Neuronal stem cell (in vitro differentiated cells): ENCODE measurements at regions not wholly inside any gene's neighbourhood (a gene's known extent, or its start where the extent isn't known, plus 50 kb on each side); places are given as distances from the start of the nearest gene placed in this dataset.
"Not testable (repeated sequence)": the region's sequence is repeated elsewhere in the genome, so short reads cannot be mapped to it uniquely, and the experiment has no call there.

Experiments used
- DNase-seq: peaks from one replicate; pipeline ENCODE4 v3.0.0-alpha.2; 2013; ENCODE audit warnings: low spot score
- H2AFZ ChIP-seq: one replicate; pipeline ENCODE4 v1.6.1; 2013; ENCODE audit warnings: mild to moderate bottlenecking, low read length, inconsistent platforms
- H2AK5ac ChIP-seq: 2 replicates; pipeline ENCODE4 v1.6.1; 2013; ENCODE audit warnings: low read depth, mild to moderate bottlenecking, inconsistent platforms, low read length, moderate library complexity, mixed read lengths
- H2BK120ac ChIP-seq: 2 replicates; pipeline ENCODE4 v1.6.1; 2013; ENCODE audit warnings: low read depth, mild to moderate bottlenecking, inconsistent platforms, low read length, moderate library complexity, mixed read lengths
- H2BK12ac ChIP-seq: one replicate; pipeline ENCODE4 v1.6.1; 2013; ENCODE audit warnings: low read length, inconsistent platforms
- H2BK15ac ChIP-seq: 2 replicates; pipeline ENCODE4 v1.6.1; 2013; ENCODE audit warnings: mild to moderate bottlenecking, low read length, inconsistent platforms, mixed read lengths
- H2BK5ac ChIP-seq: one replicate; pipeline ENCODE4 v1.6.1; 2013; ENCODE audit warnings: inconsistent platforms, mild to moderate bottlenecking, low read length, moderate library complexity
- H3K14ac ChIP-seq: one replicate; pipeline ENCODE4 v1.6.1; 2013; ENCODE audit warnings: low read length, inconsistent platforms
- H3K18ac ChIP-seq: 2 replicates; pipeline ENCODE4 v1.6.1; 2013; ENCODE audit warnings: low read length, inconsistent platforms
- H3K23ac ChIP-seq: 2 replicates; pipeline ENCODE4 v1.6.1; 2013; ENCODE audit warnings: low read depth, mild to moderate bottlenecking, mixed read lengths, low read length, inconsistent platforms; ENCODE audit not compliant: poor library complexity
- H3K27ac ChIP-seq: replicated peaks from 3 replicates; pipeline ENCODE4 v1.5.1; 2013; ENCODE audit warnings: low read length, inconsistent platforms
- H3K27me3 ChIP-seq, 3 experiments: 2 replicates each; pipeline ENCODE4 v1.6.1; 2013; ENCODE audit warnings: low read length in 3 of 3, mild to moderate bottlenecking in 2 of 3, inconsistent platforms in 1 of 3, low read depth in 1 of 3, mixed read lengths in 1 of 3, moderate library complexity in 1 of 3; ENCODE audit not compliant: control insufficient read depth in 3 of 3, insufficient read depth in 3 of 3
- H3K36me3 ChIP-seq, 2 donors: replicated peaks in 1 of 2; 2 replicates each; pipeline ENCODE4 v1.6.1; 2013; ENCODE audit warnings: low read length in 2 of 2; ENCODE audit not compliant: control insufficient read depth in 2 of 2, insufficient read depth in 2 of 2
- H3K4ac ChIP-seq: 2 replicates; pipeline ENCODE4 v1.6.1; 2013; ENCODE audit warnings: inconsistent platforms, mild to moderate bottlenecking, low read length, moderate library complexity
- H3K4me1 ChIP-seq, 2 donors: 1 replicate in 1 of 2; 2 replicates in 1 of 2; pipeline ENCODE4 v1.6.1; 2013; ENCODE audit warnings: low read length in 2 of 2, low read depth in 1 of 2; ENCODE audit not compliant: control insufficient read depth in 2 of 2, insufficient read depth in 1 of 2
- H3K4me2 ChIP-seq: one replicate; pipeline ENCODE4 v1.6.1; 2013; ENCODE audit warnings: mild to moderate bottlenecking, low read length, inconsistent platforms; ENCODE audit not compliant: insufficient read depth, poor library complexity, severe bottlenecking
- H3K4me3 ChIP-seq, 2 donors: 2 replicates each; pipeline ENCODE4 v1.5.1; 2013; ENCODE audit warnings: low read length in 2 of 2, mild to moderate bottlenecking in 2 of 2, inconsistent platforms in 1 of 2, moderate library complexity in 1 of 2
- H3K79me1 ChIP-seq: one replicate; pipeline ENCODE4 v1.6.1; 2013; ENCODE audit warnings: low read depth, mild to moderate bottlenecking, inconsistent platforms, low read length, moderate library complexity
- H3K9ac ChIP-seq: one replicate; pipeline ENCODE4 v1.6.1; 2013; ENCODE audit warnings: mild to moderate bottlenecking, low read depth, low read length, inconsistent platforms; ENCODE audit not compliant: poor library complexity
- H3K9me3 ChIP-seq, 2 donors: replicated peaks in 1 of 2; 2 replicates each; pipeline versions ENCODE3 to v1.6.1; 2013; ENCODE audit warnings: low read length in 2 of 2, mild to moderate bottlenecking in 2 of 2, inconsistent platforms in 1 of 2, low read depth in 1 of 2, mixed read lengths in 1 of 2, moderate library complexity in 1 of 2; ENCODE audit not compliant: control insufficient read depth in 2 of 2, insufficient read depth in 1 of 2
- H4K8ac ChIP-seq: one replicate; pipeline ENCODE4 v1.6.1; 2013; ENCODE audit warnings: low read depth, mild to moderate bottlenecking, inconsistent platforms, low read length, moderate library complexity
- H4K91ac ChIP-seq: one replicate; pipeline ENCODE4 v1.6.1; 2013; ENCODE audit warnings: low read length, low read depth, mild to moderate bottlenecking, inconsistent platforms; ENCODE audit not compliant: poor library complexity
- WGBS, 2 donors: extraction: QIAGEN DNeasy Blood & Tissue Kit; methylation state at CpG; one replicate each; pipeline ENCODE4 v1.1.7; 2013; ENCODE audit warnings: missing lambda C conversion rate in 2 of 2, mixed read lengths in 1 of 2; ENCODE audit not compliant: insufficient read length in 2 of 2, insufficient replicate concordance in 1 of 2; ENCODE audit errors: extremely low coverage in 2 of 2; 5-methylcytosine and 5-hydroxymethylcytosine counted together

- no peaks in the 10 kb centered on the region for H3K9me3 ChIP-seq
- H3K4me3 ChIP-seq: no peak overlapping the region
- H4K8ac ChIP-seq: no peak overlapping the region
- H3K9ac ChIP-seq: no peak overlapping the region
- H3K14ac ChIP-seq: no peak overlapping the region
- no peak overlapping the region for H2AFZ ChIP-seq
- DNase-seq: no peak
- H3K27me3 ChIP-seq: peaks cover 0 to 41% (median 0%) of the 10 kb centered on the region in 3 experiments
- H3K36me3 ChIP-seq: no peaks in the 10 kb centered on the region
- no peak overlapping the region for H2BK15ac ChIP-seq
- H3K4ac ChIP-seq: no peak overlapping the region
- no peaks in the 10 kb centered on the region for H3K79me1 ChIP-seq
- H2BK120ac ChIP-seq: no peak overlapping the region
- H3K18ac ChIP-seq: no peak overlapping the region
- H3K23ac ChIP-seq: no peak overlapping the region
- H2BK5ac ChIP-seq: no peak overlapping the region
- WGBS, 2 donors: no CpG with 5 or more reads among the region's 4 CpGs
- H3K27ac ChIP-seq: no peak overlapping the region
- peaks cover 0 to 1% of the 10 kb centered on the region in 2 donors for H3K4me1 ChIP-seq
- H2BK12ac ChIP-seq: no peak overlapping the region
- no peak overlapping the region for H3K4me2 ChIP-seq
- no peak overlapping the region for H4K91ac ChIP-seq
- no peak overlapping the region for H2AK5ac ChIP-seq
Measured at GRCh38 chr5:30131-30530, 61.8 kb upstream of the PLEKHG4B start.

- H3K14ac ChIP-seq, H3K23ac ChIP-seq, H3K18ac ChIP-seq, H2BK12ac ChIP-seq, H3K9me3 ChIP-seq, H3K36me3 ChIP-seq, H3K4me2 ChIP-seq, H3K79me1 ChIP-seq, H2AK5ac ChIP-seq, H2BK5ac ChIP-seq, H4K91ac ChIP-seq, H4K8ac ChIP-seq, H2AFZ ChIP-seq, H3K4ac ChIP-seq, H3K27ac ChIP-seq, H2BK120ac ChIP-seq, H3K9ac ChIP-seq, H3K4me1 ChIP-seq, H3K4me3 ChIP-seq, DNase-seq, H2BK15ac ChIP-seq: not testable (repeated sequence)
- no CpG with 5 or more reads among the region's 6 CpGs for WGBS, 2 donors
- peaks cover 0 to 41% (median 0%) of the 10 kb centered on the region in 3 experiments for H3K27me3 ChIP-seq
Measured at GRCh38 chr5:30556-30955, 61.4 kb upstream of the PLEKHG4B start.

- Histone ChIP-seq H3K36me3 (no peaks in the 10 kb centered on the region), H2BK5ac (no peak overlapping the region), H3K27me3 (peaks cover 0 to 38% (median 0%) of the 10 kb centered on the region in 3 experiments), H3K9ac (no peak overlapping the region), H2BK15ac (no peak overlapping the region), H4K91ac (no peak overlapping the region), H3K4me1 (peaks cover 0 to 1% of the 10 kb centered on the region in 2 donors), H4K8ac (no peak overlapping the region), H3K9me3 (no peaks in the 10 kb centered on the region), H3K4ac (no peak overlapping the region), H2AK5ac (no peak overlapping the region), H3K79me1 (no peaks in the 10 kb centered on the region), H3K14ac (no peak overlapping the region), H2BK12ac (no peak overlapping the region), H2BK120ac (no peak overlapping the region), H3K23ac (no peak overlapping the region), H2AFZ (no peak overlapping the region), H3K18ac (no peak overlapping the region), H3K4me3 (no peak overlapping the region), H3K4me2 (no peak overlapping the region), H3K27ac (no peak overlapping the region)
- no peak for DNase-seq
- WGBS, 2 donors: no CpG with 5 or more reads among the region's 4 CpGs
Measured at GRCh38 chr5:32165-32564, 59.8 kb upstream of the PLEKHG4B start.

GRCh38 chr5:35521-35920 lies 56.4 kb upstream of the PLEKHG4B start:
- H2AK5ac ChIP-seq, H3K23ac ChIP-seq, H2AFZ ChIP-seq, H3K9me3 ChIP-seq, H4K8ac ChIP-seq, H3K4me3 ChIP-seq, H3K36me3 ChIP-seq, H3K14ac ChIP-seq, DNase-seq, H3K79me1 ChIP-seq, H3K4ac ChIP-seq, H2BK5ac ChIP-seq, H4K91ac ChIP-seq, H3K4me2 ChIP-seq, H3K9ac ChIP-seq, H2BK120ac ChIP-seq, H3K4me1 ChIP-seq, H2BK15ac ChIP-seq, H3K27ac ChIP-seq, H2BK12ac ChIP-seq, H3K18ac ChIP-seq: not testable (repeated sequence)
- peaks cover 0 to 45% (median 0%) of the 10 kb centered on the region in 3 experiments for H3K27me3 ChIP-seq
